K562 (cell line): ENCODE measurements at regions not wholly inside any gene's neighbourhood (a gene's known extent, or its start where the extent isn't known, plus 50 kb on each side); places are given as distances from the start of the nearest gene placed in this dataset.

Source experiments
- ATAC-seq: fragments of 200-7000 bp; cut with Tn5 transposase; 3 replicates; pipeline ENCODE4 v1.9.1; 2020; ENCODE audit warnings: moderate library complexity
- BruUV-seq: library from RNA; stranded (reverse); fragments of 400-500 nt; replicated peaks from 2 replicates; lab custom pipeline; 2021; lab: Mats Ljungman, UMichigan
- CTCF ChIA-PET: fragments of 300-600 bp; formaldehyde crosslinking; extraction: SDS; loops from one replicate; lab custom pipeline; 2021; ENCODE audit warnings: low intra/inter-chr PET ratio; lab: Yijun Ruan, JAX
- POLR2A ChIA-PET: fragments of 300-600, 350-650 bp; sonication (Branson Sonifier 250); formaldehyde crosslinking; extraction: SDS; loops from one replicate; lab custom pipeline; 2021; ENCODE audit warnings: antibody characterized with exemption, inconsistent platforms; lab: Yijun Ruan, JAX
- DNase-seq, 4 experiments: peaks; one replicate each; pipeline versions ENCODE4 v3.0.0 to v3.0.0-alpha.2; 2011 to 2018; ENCODE audit warnings: low spot score in 3 of 4, mixed read lengths in 3 of 4; ENCODE audit errors: extremely low read depth in 1 of 4
- FAIRE-seq: peaks from 2 replicates; lab custom pipeline; 2011; peaks lifted over from hg19 to GRCh38; lab: Jason Lieb, UNC
- H2AFZ ChIP-seq: 2 replicates; pipeline ENCODE4 v1.6.0; 2011; ENCODE audit warnings: low read depth, low read length, control low read depth, inconsistent platforms
- H3K27ac ChIP-seq: fragments of 200-600 bp; 3 replicates; pipeline ENCODE4 v1.8.0; 2011; ENCODE audit warnings: low read depth, mild to moderate bottlenecking, control low read depth, inconsistent platforms, low read length, moderate library complexity, mixed read lengths; ENCODE audit errors: extremely low read depth
- H3K27me3 ChIP-seq, 2 experiments: fragments of 300-600 bp in 1 of 2; 2 replicates in 1 of 2; 3 replicates in 1 of 2; pipeline versions ENCODE4 v1.6.0 to v1.8.0; 2011; ENCODE audit warnings: inconsistent platforms in 2 of 2, low read length in 2 of 2, mild to moderate bottlenecking in 1 of 2, mixed read lengths in 1 of 2, moderate library complexity in 1 of 2; ENCODE audit not compliant: control insufficient read depth in 2 of 2, insufficient read depth in 2 of 2
- H3K36me3 ChIP-seq: fragments of 300-600 bp; 3 replicates; pipeline ENCODE4 v1.8.0; 2011; ENCODE audit warnings: mild to moderate bottlenecking, low read length, inconsistent platforms; ENCODE audit not compliant: control insufficient read depth, insufficient read depth
- H3K4me1 ChIP-seq, 2 experiments: fragments of 200-600 bp in 1 of 2; replicated peaks in 1 of 2; 2 replicates in 1 of 2; 3 replicates in 1 of 2; pipeline versions ENCODE4 v1.5.1 to v1.8.0; 2011; ENCODE audit warnings: inconsistent platforms in 2 of 2, low read length in 2 of 2, mild to moderate bottlenecking in 1 of 2, mixed read lengths in 1 of 2, moderate library complexity in 1 of 2; ENCODE audit not compliant: control insufficient read depth in 2 of 2, insufficient read depth in 2 of 2
- H3K4me2 ChIP-seq: 2 replicates; pipeline ENCODE4 v1.6.1; 2011; ENCODE audit warnings: low read length, control low read depth, inconsistent platforms, mixed read lengths; ENCODE audit not compliant: insufficient read depth
- H3K4me3 ChIP-seq: fragments of 200-600 bp; sonication (generic), shearing (Covaris generic); 2 replicates; pipeline ENCODE4 v1.5.1; 2016; ENCODE audit warnings: control low read depth, inconsistent platforms
- H3K79me2 ChIP-seq: fragments of 200-600 bp; 3 replicates; pipeline ENCODE4 v1.8.0; 2011; ENCODE audit warnings: low read length, inconsistent platforms; ENCODE audit not compliant: control insufficient read depth, insufficient read depth
- H3K9ac ChIP-seq, 2 experiments: 2 replicates each; pipeline versions ENCODE4 v1.6.0 to v1.6.1; 2011; ENCODE audit warnings: low read depth in 2 of 2, low read length in 2 of 2, control low read depth in 1 of 2, inconsistent platforms in 1 of 2, mild to moderate bottlenecking in 1 of 2, mixed read lengths in 1 of 2; ENCODE audit not compliant: insufficient read depth in 1 of 2
- H3K9me1 ChIP-seq: one replicate; pipeline ENCODE4 v1.6.0; 2011; ENCODE audit warnings: inconsistent platforms, mild to moderate bottlenecking, low read length, moderate library complexity; ENCODE audit not compliant: control insufficient read depth, insufficient read depth
- H3K9me3 ChIP-seq: replicated peaks from 2 replicates; pipeline ENCODE4 v1.5.1; 2011; ENCODE audit warnings: low read depth, low read length, inconsistent platforms; ENCODE audit not compliant: control insufficient read depth, insufficient read depth
- H4K20me1 ChIP-seq: replicated peaks from 2 replicates; pipeline ENCODE4 v1.6.1; 2011; ENCODE audit warnings: low read length, inconsistent platforms, mixed read lengths; ENCODE audit not compliant: control insufficient read depth, insufficient read depth
- HMG20A ChIP-seq: fragments of 450-650 bp; formaldehyde crosslinking; conservative IDR thresholded peaks from 2 replicates; pipeline ENCODE4 v1.4.0; 2020; ENCODE audit warnings: mild to moderate bottlenecking, mixed read lengths
- HMGN3 ChIP-seq: IDR thresholded peaks from 2 replicates; pipeline ENCODE4 v1.6.1; 2011; ENCODE audit warnings: borderline replicate concordance, low read depth, mild to moderate bottlenecking, mixed read lengths, low read length; ENCODE audit not compliant: insufficient read length; ENCODE audit errors: extremely low read depth
- LARP7 ChIP-seq: fragments of 450-650 bp; IDR thresholded peaks from 2 replicates; pipeline ENCODE4 v1.6.1; 2016
- MEF2D ChIP-seq: conservative IDR thresholded peaks from 2 replicates; pipeline ENCODE4 v1.6.1; 2016; ENCODE audit warnings: low read depth, missing genetic modification characterization, missing compliant biosample characterization
- NR4A1 ChIP-seq, 2 experiments: fragments of 250-450 bp in 1 of 2; fragments of 450-650 bp in 1 of 2; sonication (Bioruptor Pico) in 1 of 2; IDR thresholded peaks; 2 replicates each; pipeline versions ENCODE4 v1.4.0 to v1.6.1; 2016 to 2020; ENCODE audit warnings: mild to moderate bottlenecking in 2 of 2, missing compliant biosample characterization in 1 of 2, missing genetic modification characterization in 1 of 2, moderate library complexity in 1 of 2
- RREB1 ChIP-seq: fragments of 250-450 bp; sonication (Bioruptor Pico); IDR thresholded peaks from 2 replicates; pipeline ENCODE4 v1.4.0; 2020
- SRSF9 ChIP-seq: fragments of 200-400 bp; formaldehyde crosslinking; IDR thresholded peaks from 2 replicates; pipeline ENCODE4 v1.6.1; 2017; ENCODE audit warnings: low read depth, low read length, borderline replicate concordance
- THAP12 ChIP-seq: fragments of 250-450 bp; sonication (Bioruptor Pico); IDR thresholded peaks from 2 replicates; pipeline ENCODE4 v1.9.0; 2021; ENCODE audit warnings: mild to moderate bottlenecking, inconsistent platforms
- ZBTB43 ChIP-seq: sonication (generic); formaldehyde crosslinking; IDR thresholded peaks from 2 replicates; pipeline ENCODE4 v1.8.0; 2023; ENCODE audit warnings: mild to moderate bottlenecking, missing genetic modification reagents
- ZFX ChIP-seq: sonication (generic); formaldehyde crosslinking; IDR thresholded peaks from 2 replicates; pipeline ENCODE4 v1.8.0; 2022; ENCODE audit warnings: mild to moderate bottlenecking, missing genetic modification reagents, moderate library complexity
- ZNF644 ChIP-seq: fragments of 200-800 bp; sonication (Bioruptor generic); IDR thresholded peaks from 2 replicates; pipeline ENCODE4 v1.6.1; 2016; ENCODE audit warnings: low read depth, missing genetic modification characterization, missing compliant biosample characterization
- in situ Hi-C: fragments of 300-500 bp; cut with MboI; formaldehyde crosslinking; loops from 4 replicates; pipeline ENCODE4 v1.15.0; 2018; ENCODE audit warnings: inconsistent platforms, mixed read lengths
- intact Hi-C: fragments of 100-400 bp; cut with micrococcal nuclease; formaldehyde crosslinking; loops from 2 replicates; pipeline ENCODE4 v1.14.2; 2022

- no peak for TF ChIP-seq NR4A1 (CRISPR knock-in tag; IDR thresholded peaks at IDR 0.05)
- no peak for TF ChIP-seq NR4A1 (tag; IDR thresholded peaks at IDR 0.05)
- no peak for TF ChIP-seq THAP12 (CRISPR knock-in tag)
- no peak for TF ChIP-seq ZNF644 (tag)
- TF ChIP-seq LARP7, result no peak
- no peak for TF ChIP-seq HMGN3
- no peak for TF ChIP-seq ZBTB43 (CRISPR knock-in tag)
Observed at GRCh38 chr6:55017555-55018300, 156.6 kb upstream of the HCRTR2 start (continued).

GRCh38 chr6:55019591-55019990 lies 154.7 kb upstream of the HCRTR2 start:
- in situ Hi-C loops, result no loop called here
- H3K27ac ChIP-seq, result no peak overlapping the region
- POLR2A ChIA-PET, result no interaction called here
- no peak overlapping the region for H3K4me3 ChIP-seq
- H3K27me3 ChIP-seq, result no peaks in the 10 kb centered on the region
- no peaks in the 10 kb centered on the region for H3K79me2 ChIP-seq
- intact Hi-C loops, result no loop called here
- H2AFZ ChIP-seq, result no peak overlapping the region
- ATAC-seq (no peak), FAIRE-seq (no peak), DNase-seq (no peak)
- H3K9me3 ChIP-seq, result no peaks in the 10 kb centered on the region
- no peaks in the 10 kb centered on the region for H3K36me3 ChIP-seq
- CTCF ChIA-PET, result no interaction called here
- no TSS peak for BruUV-seq
- no peak overlapping the region for H3K4me2 ChIP-seq
- H3K4me1 ChIP-seq, result no peaks in the 10 kb centered on the region
- no peaks in the 10 kb centered on the region for H4K20me1 ChIP-seq
- H3K9me1 ChIP-seq, result no peaks in the 10 kb centered on the region
- no peak overlapping the region for H3K9ac ChIP-seq
- TF ChIP-seq SRSF9 (no peak), MEF2D (tag) (no peak), HMG20A (no peak), RREB1 (CRISPR knock-in tag) (no peak), ZFX (CRISPR knock-in tag) (no peak)
